ENCODE measurements at regions not wholly inside any gene's neighbourhood (a gene's known extent, or its start where the extent isn't known, plus 50 kb on each side); places are given as distances from the start of the nearest gene placed in this dataset.
"Not testable (repeated sequence)": the region's sequence is repeated elsewhere in the genome, so short reads cannot be mapped to it uniquely, and the experiment has no call there.

- peak; percentile 40 for TF ChIP-seq CTCF (IDR thresholded peaks at IDR 0.05; ENCODE audit: low read depth, low read length, missing control alignments)
- H3K36me3 ChIP-seq (replicated peaks) = no peaks in the 10 kb centered on the region
- in situ Hi-C loops (cut with HindIII; ENCODE audit: low pct_ligation_motif_present, low sequenced_read_pairs) = no loop called here
- peak; percentile 22 for DNase-seq
- no peaks in the 10 kb centered on the region for H3K27me3 ChIP-seq (replicated peaks)
- no peak overlapping the region for H3K27ac ChIP-seq
- no peak overlapping the region for H3K4me3 ChIP-seq (ENCODE audit: low read depth, low read length)
Observed at GRCh38 chr2:173720306-173720705, 244.9 kb downstream of the SP3 start.

- Histone ChIP-seq H3K4me3 (ENCODE audit: low read depth, low read length) (no peak overlapping the region), H3K27me3 (replicated peaks) (no peaks in the 10 kb centered on the region), H3K27ac (no peak overlapping the region), H3K36me3 (replicated peaks) (no peaks in the 10 kb centered on the region)
- in situ Hi-C loops (cut with HindIII; ENCODE audit: low pct_ligation_motif_present, low sequenced_read_pairs) = no loop called here
- peak; percentile 22 for DNase-seq
- no peak for TF ChIP-seq CTCF (IDR thresholded peaks at IDR 0.05; ENCODE audit: low read depth, low read length, missing control alignments)
Observed at GRCh38 chr2:173734797-173735196, 230.4 kb downstream of the SP3 start.

- H3K27ac ChIP-seq; H3K4me3 ChIP-seq (ENCODE audit: low read depth, low read length); H3K27me3 ChIP-seq (replicated peaks); DNase-seq; in situ Hi-C loops (cut with HindIII; ENCODE audit: low pct_ligation_motif_present, low sequenced_read_pairs); H3K36me3 ChIP-seq (replicated peaks): not testable (repeated sequence)
Observed at GRCh38 chr2:173737954-173738575, 227.1 kb downstream of the SP3 start.

GRCh38 chr2:173739006-173739405 is 226.2 kb downstream of the SP3 start:
- Histone ChIP-seq H3K27ac (no peak overlapping the region), H3K36me3 (replicated peaks) (no peaks in the 10 kb centered on the region), H3K27me3 (replicated peaks) (no peaks in the 10 kb centered on the region), H3K4me3 (ENCODE audit: low read depth, low read length) (no peak overlapping the region)
- in situ Hi-C loops (cut with HindIII; ENCODE audit: low pct_ligation_motif_present, low sequenced_read_pairs) = no loop called here
- no peak for TF ChIP-seq CTCF (IDR thresholded peaks at IDR 0.05; ENCODE audit: low read depth, low read length, missing control alignments)
- no peak for DNase-seq

- H3K36me3 ChIP-seq (replicated peaks) = no peaks in the 10 kb centered on the region
- in situ Hi-C loops (cut with HindIII; ENCODE audit: low pct_ligation_motif_present, low sequenced_read_pairs) = no loop called here
- no peak for DNase-seq
- no peak for TF ChIP-seq CTCF (IDR thresholded peaks at IDR 0.05; ENCODE audit: low read depth, low read length, missing control alignments)
- H3K27ac ChIP-seq = no peak overlapping the region
- H3K4me3 ChIP-seq (ENCODE audit: low read depth, low read length) = no peak overlapping the region
- no peaks in the 10 kb centered on the region for H3K27me3 ChIP-seq (replicated peaks)
Observed at GRCh38 chr2:173740639-173741038, 224.5 kb downstream of the SP3 start.

- Histone ChIP-seq H3K4me3 (ENCODE audit: low read depth, low read length) (no peak overlapping the region), H3K36me3 (replicated peaks) (no peaks in the 10 kb centered on the region), H3K27ac (no peak overlapping the region), H3K27me3 (replicated peaks) (no peaks in the 10 kb centered on the region)
- DNase-seq = no peak
- no peak for TF ChIP-seq CTCF (IDR thresholded peaks at IDR 0.05; ENCODE audit: low read depth, low read length, missing control alignments)
- in situ Hi-C loops (cut with HindIII; ENCODE audit: low pct_ligation_motif_present, low sequenced_read_pairs) = no loop called here
Observed at GRCh38 chr2:173741759-173742158, 223.4 kb downstream of the SP3 start.
